ENCODE measurements at regions not wholly inside any gene's neighbourhood (a gene's known extent, or its start where the extent isn't known, plus 50 kb on each side); places are given as distances from the start of the nearest gene placed in this dataset.
"Not testable (repeated sequence)": the region's sequence is repeated elsewhere in the genome, so short reads cannot be mapped to it uniquely, and the experiment has no call there.

DNA sequence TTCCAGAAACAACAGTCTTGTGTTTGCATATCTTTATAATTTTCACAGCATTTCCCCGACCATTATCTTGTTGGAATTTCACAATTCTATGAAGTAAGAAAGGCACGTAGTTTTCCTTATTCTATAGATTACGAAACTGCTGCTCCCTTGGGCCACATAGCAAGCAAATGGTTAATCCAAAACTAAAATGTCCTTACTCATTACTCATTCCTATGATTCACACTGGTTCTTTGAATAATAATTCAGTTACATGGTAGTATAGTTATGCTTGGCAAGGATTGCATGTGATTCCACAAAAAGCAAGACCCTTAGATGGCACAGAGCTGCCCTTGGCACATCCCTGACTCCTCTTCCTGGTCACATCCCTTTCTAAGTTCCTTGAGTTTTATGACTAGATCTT lies 51.2 kb downstream of the OR13H1 start:
- DNase-seq: no peak

DNA sequence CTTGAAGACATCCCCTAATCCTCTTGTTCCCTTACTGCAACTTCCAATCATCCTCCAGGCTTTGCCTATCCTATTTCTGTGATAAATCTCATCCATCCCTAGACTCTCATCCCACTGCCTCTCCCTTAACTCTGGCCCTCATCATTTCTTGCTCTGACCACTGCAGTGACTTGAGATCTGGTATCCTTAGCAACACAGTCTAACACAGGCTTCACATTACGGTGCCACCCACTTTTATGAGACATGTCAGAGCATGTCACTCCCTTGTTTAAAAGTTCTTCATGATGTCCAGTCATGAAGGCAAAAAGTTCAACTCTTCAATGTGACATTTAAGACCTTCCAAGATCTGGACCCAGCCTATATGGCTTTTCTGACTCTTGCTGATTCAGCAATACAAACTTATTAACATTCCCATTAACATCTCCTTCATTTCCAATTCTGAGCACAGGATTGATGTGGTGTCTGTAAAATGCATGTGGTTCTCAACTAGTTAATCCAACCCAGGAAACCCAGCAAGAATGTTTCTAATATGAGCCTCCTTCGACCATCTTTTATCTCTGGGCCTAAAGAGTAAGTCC lies 64.0 kb downstream of the OR13H1 start:
- no peak for DNase-seq

DNA sequence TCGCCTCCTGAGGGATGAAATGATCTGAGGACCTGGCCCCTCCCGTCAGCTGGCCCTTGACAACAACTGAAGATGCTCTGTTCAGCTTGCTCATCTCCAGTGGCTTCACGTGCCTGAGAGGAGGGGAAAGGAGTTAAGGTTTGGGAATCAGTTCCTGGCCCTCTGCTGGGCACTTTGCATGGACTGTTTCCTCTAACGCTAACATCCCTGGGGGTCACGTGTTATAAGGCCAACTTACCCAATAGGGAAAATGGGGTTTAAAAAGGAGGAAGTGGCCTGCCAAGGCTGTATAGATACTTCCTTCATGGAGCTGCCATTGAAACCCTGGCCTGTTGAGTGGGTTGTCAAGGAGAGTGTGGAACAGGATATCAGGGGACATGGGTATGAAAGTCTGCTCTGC lies 65.6 kb downstream of the OR13H1 start:
- no peak for DNase-seq

DNA sequence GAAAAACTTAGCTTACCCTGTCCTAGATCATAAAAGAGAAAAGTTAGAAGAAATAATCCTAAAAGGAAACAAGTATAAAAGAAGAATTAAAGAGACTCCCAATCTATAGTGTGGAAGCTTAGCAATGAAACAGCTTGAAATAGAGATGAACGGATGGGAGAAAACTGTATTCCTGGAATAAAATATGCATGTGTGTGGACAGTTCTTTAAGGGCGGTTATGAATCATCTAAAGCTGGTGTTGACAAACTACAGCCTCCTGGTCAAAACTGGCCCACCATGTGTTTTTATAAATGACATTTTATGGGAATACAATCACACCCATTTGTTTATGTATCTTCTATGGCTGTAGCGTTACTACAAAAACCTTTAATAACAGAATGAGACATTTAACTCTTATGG lies 69.4 kb downstream of the OR13H1 start:
- no peak for DNase-seq

DNA sequence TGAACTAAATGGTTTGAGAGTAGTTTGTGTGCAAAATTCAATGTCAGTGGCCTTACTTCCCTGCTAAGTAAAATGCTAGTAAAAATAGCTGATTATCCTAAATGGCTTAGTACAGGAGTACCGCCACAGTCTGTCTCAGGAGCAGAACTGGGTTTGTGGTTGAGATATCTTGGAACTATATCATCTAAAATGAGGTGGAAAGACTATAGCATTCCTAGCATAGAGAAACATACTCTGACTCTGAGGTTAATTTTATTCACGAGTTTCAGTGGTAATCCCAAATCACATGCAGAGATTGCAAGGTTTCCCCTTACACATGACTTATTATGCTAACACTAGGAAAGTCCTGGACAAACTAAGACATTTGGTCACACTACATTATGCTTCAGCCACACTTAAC lies 70.4 kb downstream of the OR13H1 start:
- no peak for DNase-seq

DNA sequence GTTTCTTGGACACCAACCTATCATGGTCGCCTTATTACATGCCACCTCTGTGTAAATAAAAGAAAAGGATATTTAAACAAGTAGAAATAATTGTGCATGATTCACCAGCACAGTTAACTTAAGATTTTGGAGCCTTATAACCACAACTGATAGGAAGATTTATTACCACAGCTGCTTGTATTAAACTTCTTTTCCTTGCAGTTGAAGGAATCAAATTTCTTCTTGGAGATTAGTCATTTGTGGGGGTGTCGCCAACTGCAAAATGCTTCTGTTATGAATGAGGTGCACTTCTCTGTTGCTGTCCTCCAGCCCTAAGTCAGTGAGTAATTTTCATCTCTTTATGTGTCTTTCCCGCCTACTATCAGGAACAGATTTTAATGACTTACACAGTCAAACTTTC lies 73.3 kb downstream of the OR13H1 start:
- DNase-seq: no peak

DNA sequence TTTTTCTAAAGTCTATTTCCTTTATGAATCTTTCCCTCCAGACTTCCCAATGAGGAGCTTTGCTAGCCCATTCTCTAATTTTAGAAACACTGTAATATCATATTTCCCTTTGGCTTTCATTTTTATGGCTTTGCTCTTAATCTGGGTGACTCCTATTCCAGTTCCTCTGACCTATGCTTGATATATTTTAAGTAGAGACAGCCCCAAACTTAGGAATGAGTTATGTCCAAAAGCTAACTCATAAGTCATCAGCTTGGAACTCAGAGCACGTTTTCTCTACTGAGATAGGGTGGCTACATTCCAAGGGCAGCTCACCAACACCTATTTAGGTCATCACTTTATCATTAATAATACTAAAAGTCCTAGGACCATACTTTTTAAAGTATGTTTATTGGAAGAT lies 77.8 kb downstream of the OR13H1 start:
- DNase-seq: no peak

DNA sequence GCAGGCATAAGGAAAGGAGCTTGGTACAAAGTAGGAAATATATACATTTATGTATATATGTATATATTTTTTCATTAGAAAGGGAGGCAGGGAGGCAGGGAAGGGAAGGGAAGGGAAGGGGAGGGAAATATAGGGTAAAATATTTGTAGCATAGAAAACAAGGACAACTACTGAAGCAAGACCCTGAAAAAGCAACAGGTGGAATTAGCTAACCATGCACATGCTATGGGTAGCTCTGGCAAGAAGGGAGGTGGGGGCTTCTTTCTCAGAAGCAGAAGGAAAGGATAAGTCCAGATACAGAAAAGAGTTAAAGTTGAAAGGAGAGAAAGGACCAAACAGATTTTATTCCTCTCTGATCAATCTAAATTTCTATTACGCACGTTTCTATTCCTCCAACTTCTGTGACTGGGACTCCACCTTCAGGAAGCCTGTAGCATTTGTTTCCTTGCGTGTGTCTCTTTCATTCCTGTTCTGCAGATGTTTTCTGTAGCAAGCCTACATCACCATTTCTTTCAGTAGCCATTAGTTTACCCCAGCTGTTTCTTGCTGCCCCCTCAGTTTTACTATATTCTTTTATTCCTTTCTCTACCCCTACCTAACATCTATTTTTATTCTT lies 82.9 kb downstream of the OR13H1 start:
- DNase-seq: no peak

DNA sequence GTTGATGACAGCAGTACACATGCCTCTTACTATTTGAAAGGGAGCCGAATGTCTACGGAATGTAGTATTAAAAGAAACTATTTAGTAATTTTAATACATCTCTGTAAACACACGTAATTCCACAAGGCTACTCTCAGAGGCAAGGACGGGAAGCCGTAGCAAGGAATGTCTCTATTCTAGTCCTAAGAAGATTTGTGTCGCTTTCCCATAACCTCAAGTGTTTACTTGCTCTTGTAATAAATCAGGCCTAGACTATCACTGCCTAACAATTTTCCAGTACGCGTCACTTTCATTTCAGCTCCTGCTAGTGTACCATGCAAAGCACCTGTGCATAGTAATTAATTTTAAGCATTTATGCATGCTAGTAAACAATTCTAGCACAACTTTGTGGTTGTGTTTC lies 86.7 kb downstream of the OR13H1 start:
- no peak for DNase-seq

DNA sequence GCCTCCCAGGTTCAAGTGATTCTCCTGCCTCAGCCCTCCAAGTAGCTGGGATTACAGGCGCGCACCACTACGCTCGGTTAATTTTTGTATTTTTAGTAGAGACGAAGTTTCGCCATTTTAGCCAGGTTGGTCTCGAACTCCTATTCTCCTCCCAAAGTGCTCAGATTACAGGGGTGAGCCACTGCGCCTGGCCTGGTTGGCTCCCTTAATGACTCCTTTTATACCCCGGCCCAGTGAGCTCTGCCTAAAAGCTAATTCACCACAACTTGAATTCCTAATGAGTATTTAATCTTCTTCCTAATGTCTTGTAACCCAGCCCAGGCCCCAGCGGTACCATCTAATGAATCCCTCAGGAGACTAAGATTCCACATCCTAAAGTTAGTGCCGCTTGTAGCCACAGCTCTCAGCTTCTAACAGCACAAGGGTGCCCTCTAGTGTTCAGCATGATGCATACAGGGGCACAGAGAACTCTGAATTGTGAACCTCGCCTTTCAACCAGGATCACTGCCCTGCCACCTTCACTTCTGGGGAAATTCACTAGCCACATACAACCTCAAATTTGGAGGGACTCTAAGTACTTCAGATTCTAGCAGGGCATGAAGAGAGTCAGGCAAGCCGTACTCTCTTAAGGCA lies 89.5 kb downstream of the OR13H1 start:
- DNase-seq: peak; percentile 18

DNA sequence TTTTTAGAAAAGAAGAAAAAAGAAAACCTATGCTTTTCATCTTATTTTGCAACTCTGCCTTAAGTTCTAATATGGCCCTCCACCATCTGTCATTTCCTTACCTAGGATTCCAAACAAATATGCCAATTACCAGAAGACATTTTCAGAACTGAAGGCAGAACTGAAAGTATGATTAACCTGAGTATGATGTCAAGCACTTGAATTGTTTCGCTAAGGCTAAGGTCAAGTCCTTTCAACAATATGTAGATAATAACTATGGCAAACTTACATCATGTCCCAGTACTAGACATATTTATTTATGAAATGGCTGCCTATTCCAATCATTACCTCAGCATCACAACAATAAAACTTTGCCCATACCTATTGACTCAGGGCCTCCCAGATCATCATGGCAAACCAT lies 91.0 kb downstream of the OR13H1 start:
- DNase-seq: no peak

DNA sequence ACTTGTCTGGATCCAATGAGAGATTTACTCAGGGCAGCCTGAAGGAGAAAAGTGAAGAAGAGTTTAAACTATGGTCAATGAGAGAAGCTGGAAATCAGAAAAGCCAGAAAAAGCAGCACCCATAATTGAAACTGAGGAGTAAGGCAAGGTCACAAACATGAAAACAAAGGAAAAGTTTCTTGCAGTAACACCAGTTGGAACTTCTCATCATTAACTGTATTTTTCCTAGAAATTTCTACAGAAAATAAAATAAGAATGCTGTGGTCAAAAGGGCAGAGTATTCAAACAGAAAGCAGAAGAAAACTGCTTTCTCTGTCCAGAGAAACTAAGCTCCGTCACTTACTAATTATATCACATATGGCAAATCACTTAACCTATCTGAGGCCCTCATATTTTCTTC lies 102.2 kb downstream of the OR13H1 start:
- DNase-seq: no peak

DNA sequence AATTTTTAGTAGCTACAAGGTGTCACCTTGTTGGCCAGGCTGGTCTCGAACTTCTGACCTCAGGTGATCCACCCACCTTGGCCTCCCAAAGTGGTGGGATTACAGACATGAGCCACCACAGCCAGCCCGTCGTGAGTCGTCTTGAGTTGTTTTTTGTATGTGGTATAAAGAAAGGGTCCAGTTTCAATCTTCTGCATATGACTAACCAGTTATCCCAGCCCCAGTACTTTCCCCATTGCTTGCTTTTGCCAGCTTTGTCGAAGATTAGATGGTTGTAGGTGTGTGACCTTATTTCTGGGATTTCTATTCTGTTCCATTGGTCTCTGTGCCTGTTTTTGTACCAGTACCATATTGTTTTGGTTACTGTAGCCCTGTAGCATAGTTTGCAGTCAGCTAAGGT lies 105.9 kb downstream of the OR13H1 start:
- no peak for DNase-seq

DNA sequence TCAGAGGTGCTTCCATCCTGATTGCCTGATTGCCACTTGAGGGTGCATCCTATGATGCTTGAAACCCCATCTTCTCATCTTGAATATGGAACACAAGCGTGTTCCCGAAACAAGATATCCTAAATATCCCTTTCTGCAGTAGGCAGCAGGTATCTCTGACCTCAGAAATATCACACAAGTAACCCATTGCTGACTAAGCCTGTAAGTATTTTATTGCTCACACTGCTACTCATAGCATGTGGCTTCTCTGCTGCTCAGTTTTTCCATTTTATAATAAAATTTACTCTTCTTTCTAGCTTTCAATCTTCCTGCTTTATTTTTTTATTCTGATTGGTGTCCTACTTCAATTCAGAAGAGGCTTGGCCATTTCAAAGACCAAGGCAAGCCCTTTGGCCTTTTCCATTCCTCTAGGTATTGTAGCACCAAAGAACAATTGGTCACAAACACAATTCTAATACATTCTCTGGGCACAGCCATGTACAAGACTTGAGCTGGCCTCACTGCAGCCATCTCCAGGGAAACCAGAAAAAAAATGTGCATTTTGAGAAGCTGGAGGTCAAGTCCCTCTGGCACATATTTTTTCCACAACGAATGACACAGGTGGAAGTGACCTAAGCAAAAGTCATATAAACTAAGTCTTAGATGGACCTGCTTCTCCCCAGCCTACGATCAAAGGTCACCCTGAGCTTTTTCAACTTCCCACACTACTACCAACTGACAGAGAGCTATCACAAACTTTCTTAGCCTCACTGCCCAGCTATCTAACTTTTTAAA lies 107.0 kb downstream of the OR13H1 start:
- DNase-seq: no peak

DNA sequence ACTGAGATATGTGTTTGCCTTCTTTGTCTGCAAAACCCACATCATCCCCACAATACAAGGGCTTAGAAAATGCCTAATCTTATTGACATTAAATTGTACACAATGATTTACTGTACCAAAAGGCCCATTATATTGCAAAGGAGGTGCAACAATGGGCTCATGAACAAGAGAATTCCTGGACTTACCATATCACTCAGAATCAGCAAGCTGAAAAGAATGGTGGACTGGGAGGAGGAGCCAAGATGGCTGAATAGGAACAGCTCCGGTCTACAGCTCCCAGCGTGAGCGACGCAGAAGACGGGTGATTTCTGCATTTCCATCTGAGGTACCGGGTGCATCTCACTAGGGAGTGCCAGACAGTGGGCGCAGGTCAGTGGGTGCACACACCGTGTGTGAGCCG lies 119.9 kb downstream of the OR13H1 start:
- not testable (repeated sequence) for DNase-seq

DNA sequence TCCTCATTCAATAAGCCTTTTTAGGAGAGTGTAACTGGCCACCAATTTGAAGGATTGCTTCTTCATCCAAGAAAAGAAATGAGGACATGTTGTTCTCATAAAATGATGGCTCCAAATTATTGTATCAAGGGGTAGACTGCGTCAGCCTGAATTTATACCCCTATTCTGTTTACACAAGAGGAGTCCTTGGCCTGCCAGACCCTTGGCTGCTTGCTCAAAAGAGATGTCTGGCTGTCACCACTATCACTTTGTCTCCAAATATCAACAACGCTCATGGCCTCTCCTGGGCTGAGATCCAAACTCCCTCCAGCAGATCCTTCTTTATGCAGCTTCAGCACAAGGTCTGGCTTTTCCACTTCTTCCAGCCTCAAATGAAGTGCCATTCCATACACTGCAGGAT lies 127.9 kb downstream of the OR13H1 start:
- DNase-seq: no peak

DNA sequence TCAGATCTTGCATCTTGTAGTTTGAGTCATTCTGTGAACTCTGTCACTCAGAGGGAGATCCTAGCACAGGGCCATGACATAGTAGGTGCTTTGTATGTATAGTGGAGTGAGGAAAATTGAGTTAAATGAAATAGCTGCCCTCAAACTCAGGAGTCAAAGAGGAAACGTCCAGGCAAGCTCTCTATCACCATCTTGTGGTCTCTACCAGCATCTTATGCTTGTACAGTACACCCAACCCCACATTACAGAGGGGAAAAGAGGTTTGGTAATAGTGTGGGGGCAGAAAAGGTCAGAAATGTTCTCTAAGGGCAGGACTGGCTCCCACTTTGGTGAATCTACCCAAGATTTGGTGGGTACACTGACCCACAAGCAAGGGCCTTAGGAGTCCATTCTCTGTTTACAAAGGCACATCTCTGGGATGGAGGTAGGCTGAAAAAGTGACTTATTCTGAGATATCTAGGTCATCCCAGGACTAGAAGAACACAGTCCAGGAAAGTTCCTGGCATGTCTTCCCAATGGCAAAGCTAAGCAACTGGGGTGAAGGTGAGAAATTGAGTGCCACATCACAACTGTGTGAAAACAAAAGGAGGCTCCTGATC lies 131.8 kb downstream of the OR13H1 start:
- DNase-seq: no peak

DNA sequence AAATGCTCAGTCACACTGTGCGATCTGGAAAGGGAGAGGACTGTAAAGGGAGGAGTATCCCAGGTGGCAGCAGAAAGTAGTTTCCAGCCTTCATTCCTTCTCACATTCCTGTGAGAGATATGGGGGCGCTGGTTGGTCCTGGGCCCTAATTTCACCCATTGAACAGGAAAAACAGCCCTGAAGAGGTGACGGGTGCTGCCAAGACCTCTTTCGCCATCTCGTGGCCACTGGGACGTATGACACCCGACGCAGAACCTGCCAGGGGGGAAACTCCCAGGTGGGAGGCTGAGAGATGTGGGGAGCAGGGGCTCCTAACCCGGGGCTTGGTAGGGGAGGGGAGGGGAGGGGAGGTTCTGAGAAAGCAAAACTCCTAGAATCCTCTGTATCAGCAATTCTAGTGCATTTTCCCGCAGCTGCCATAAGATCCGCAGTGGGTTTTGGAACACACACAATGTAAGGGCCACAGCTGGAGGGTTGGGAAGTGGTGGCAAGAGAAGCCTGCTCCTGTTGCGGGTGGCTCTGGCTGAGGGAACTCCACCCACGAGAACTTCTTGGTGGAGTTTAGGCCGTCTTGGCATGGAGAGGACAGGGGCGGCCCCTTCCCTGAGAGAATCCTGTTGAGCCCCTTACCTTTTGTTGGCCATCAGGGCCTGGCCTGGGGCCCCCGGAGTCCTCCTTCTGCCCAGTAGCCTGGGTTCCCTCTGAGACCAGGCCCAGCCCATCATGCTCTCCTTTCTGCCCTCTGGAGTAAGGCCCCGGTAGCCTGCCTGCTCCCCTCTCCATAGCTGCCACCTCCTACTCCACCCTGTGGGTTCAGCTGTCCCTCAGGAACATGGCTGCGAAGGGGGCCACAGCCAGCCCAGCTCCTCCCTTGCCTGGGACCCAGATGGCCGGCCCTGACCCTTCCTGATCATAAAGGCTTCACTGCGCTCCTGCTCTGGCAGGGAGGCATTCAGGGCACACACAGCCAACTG lies 134.1 kb downstream of the OR13H1 start:
- DNase-seq: peak; percentile 27

DNA sequence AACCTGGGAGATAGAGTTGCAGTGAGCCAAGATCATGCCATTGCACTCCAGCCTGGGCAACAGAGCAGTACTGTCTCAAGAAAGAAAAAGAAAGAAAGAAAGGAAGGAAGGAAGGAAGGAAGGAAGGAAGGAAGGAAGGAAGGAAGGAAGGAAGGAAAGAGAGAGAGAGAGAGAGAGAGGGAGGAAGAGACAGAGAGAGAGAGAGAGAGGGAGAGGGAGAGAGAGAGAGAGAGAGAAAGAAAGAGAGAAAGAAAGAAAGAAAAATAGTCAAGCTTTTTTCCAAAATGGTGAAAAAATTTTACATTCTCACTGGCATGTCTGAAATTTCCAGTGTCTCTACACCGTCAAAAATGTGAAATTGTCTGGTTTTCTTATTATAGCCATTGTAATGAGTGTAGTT lies 138.9 kb downstream of the OR13H1 start:
- not testable (repeated sequence) for DNase-seq

DNA sequence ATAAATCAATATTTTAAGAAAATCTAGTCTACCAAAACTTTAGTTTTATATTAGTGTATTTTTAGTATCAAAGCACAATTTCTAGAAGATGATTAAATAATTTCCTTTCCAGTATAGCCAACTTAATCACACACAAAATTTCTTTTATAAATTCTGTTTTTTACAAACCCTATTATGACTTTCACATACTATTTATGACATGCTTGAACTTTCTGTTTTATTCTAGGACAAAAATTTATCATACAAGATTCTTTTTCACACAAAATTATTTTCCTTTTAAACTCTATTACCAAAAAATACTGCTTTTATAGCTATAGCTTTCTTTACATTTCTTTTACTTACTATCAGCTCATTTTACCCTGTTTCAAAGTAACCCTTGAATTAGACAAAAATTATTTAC lies 149.5 kb downstream of the OR13H1 start:
- DNase-seq: no peak

DNA sequence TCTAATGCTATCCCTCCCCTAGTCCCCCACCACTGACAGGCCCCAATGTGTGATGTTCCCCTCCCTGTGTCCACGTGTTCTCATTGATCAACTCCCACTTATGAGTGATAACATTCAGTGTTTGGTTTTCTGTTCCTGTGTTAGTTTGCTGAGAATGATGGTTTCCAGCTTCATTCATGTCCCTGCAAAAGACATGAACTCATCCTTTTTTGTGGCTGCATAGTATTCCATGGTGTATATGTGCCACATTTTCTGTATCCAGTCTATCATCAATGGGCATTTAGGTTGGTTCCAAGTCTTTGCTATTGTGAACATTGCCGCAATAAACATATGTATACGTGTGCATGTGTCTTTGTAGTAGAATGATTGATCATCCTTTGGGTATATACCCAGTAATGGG lies 153.1 kb downstream of the OR13H1 start:
- DNase-seq: not testable (repeated sequence)

DNA sequence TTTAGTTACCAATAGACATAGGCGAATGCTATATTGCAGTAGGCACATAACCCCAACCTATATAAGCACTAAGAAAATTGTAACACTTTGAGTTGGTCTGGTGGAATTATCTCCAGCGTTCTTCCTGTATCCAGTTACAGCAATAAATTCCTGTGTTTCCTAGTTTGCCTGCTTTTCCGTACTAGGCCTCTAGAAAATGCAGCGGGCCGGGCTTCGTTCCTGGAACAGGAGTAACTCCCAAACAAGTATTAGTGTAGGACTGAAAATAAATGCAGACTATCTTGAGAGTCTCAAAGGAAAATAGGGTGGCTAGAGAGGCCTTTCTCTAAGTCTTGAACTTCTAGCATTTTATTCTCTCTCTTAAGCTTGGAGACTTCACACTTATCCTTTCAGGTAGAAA lies 159.8 kb downstream of the OR13H1 start:
- DNase-seq: no peak

All from central memory CD4-positive, alpha-beta T cell (primary cell).